IgD-negative memory B cell (primary cell): ENCODE measurements at regions not wholly inside any gene's neighbourhood (a gene's known extent, or its start where the extent isn't known, plus 50 kb on each side); places are given as distances from the start of the nearest gene placed in this dataset.

ENCODE experiments used
- H3K27ac Mint-ChIP-seq, 3 donors: one replicate each; pipeline ENCODE4 v1.8.0; 2020 to 2022; ENCODE audit warnings: mild to moderate bottlenecking in 3 of 3, mixed read lengths in 3 of 3, moderate library complexity in 1 of 3
- H3K27me3 Mint-ChIP-seq: one replicate; pipeline ENCODE4 v1.8.0; 2021; ENCODE audit warnings: mixed read lengths
- H3K36me3 Mint-ChIP-seq: one replicate; pipeline ENCODE4 v1.8.0; 2020; ENCODE audit warnings: mild to moderate bottlenecking, mixed read lengths
- H3K4me1 Mint-ChIP-seq, 3 donors: one replicate each; pipeline ENCODE4 v1.8.0; 2020 to 2022; ENCODE audit warnings: mixed read lengths in 3 of 3, mild to moderate bottlenecking in 1 of 3
- H3K4me3 Mint-ChIP-seq, 4 donors: one replicate each; pipeline ENCODE4 v1.8.0; 2020 to 2022; ENCODE audit warnings: mild to moderate bottlenecking in 4 of 4, mixed read lengths in 4 of 4, moderate library complexity in 3 of 4
- H3K9me3 Mint-ChIP-seq, 3 donors: one replicate each; pipeline ENCODE4 v1.8.0; 2020 to 2021; ENCODE audit warnings: mixed read lengths in 3 of 3, mild to moderate bottlenecking in 1 of 3

DNA sequence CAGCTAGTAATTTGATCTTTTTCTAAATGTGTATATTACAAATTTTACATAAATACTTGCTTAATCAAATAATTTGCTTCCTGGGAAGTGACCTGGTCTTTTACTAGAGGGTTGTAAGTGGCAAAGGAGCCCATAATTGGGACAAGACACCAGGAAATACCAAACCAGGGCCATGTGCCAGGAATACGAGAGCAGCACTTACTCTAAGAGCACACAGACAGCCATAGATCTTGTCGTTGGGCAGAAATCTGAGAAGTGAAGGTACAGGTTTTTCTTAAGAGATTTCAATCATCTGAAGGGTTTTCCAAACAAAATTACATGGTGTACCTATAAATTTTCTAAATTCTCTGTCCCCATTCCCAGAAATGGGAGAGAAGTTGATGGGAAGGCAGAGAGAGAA lies 179.3 kb downstream of the HINT1 start:
- Mint-ChIP-seq H3K36me3 (no peaks in the 10 kb centered on the region), H3K9me3 (peaks cover 0 to 2% (median 1%) of the 10 kb centered on the region in 3 donors), H3K4me3 (no peak overlapping the region), H3K4me1 (no peaks in the 10 kb centered on the region), H3K27me3 (no peaks in the 10 kb centered on the region), H3K27ac (no peak overlapping the region)

DNA sequence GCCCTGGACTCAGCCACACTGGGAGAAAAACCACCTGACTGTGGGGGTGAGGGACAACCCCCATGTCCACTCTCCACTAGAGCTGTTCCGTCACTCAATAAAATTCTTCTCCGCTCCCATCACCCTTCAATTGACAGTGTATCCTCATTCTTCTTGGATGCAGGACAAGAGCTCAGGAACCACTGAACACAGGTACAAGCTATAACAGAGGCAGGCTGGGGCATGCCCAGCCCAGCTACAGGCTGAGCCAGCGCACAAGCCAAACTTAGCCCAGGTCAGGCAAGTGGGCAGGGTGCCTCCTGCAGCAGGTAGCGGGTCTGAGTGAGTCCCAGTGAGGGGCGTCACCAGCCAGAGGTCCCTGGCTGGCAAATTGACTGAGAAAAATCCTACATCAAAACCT lies 183.4 kb downstream of the HINT1 start:
- no peaks in the 10 kb centered on the region for H3K4me1 Mint-ChIP-seq
- no peak overlapping the region for H3K27ac Mint-ChIP-seq

DNA sequence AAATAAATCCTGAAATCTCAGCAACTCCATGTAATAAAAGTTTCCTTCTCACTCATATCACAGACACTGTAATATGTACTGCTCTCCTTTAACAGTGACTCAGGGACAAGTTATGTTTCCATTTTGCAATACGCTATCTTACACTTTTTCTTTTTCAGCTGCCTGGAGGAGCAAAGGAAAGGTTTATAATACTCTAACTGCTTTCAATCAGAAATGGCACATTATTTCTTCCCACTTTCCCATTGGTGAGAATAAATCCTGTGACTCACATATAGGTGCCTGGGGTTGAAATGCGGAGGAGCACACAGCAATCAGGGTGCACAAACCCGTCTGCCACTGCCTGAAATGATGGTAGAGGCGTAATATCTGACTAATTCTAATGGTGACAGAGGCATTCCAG lies 186.6 kb downstream of the HINT1 start:
- Mint-ChIP-seq H3K9me3 (peaks cover 0 to 2% (median 1%) of the 10 kb centered on the region in 3 donors), H3K4me1 (no peaks in the 10 kb centered on the region), H3K4me3 (no peak overlapping the region), H3K27me3 (peaks cover 3% of the 10 kb centered on the region), H3K27ac (no peak overlapping the region), H3K36me3 (no peaks in the 10 kb centered on the region)

More for the DNA sequence above, 183.4 kb downstream of the HINT1 start:
- no peak overlapping the region for H3K4me3 Mint-ChIP-seq
- H3K36me3 Mint-ChIP-seq = no peaks in the 10 kb centered on the region
- H3K27me3 Mint-ChIP-seq = peaks cover 2% of the 10 kb centered on the region
- peaks cover 0 to 2% (median 1%) of the 10 kb centered on the region in 3 donors for H3K9me3 Mint-ChIP-seq

DNA sequence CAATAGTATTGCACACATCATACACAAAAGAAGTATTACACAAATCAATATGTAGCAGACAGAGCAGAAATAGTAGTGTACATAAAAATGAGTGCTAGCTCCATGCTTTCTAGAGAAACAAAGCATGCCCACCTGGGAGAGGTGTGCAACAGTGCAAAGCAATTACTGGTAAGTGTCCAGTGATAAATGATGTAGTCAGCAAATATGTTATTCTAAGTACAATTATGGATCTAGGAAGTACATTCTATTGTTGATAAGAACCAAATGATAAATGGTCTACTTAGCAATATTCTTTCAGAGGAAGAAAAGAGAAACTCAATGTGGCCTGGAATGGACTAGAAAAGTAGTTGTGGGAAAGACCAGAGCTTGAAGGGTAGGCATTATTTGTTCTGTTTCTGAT lies 188.6 kb downstream of the HINT1 start:
- H3K27ac Mint-ChIP-seq = no peak overlapping the region
- H3K4me1 Mint-ChIP-seq = no peaks in the 10 kb centered on the region
- peaks cover 0 to 2% (median 0%) of the 10 kb centered on the region in 3 donors for H3K9me3 Mint-ChIP-seq
- no peaks in the 10 kb centered on the region for H3K36me3 Mint-ChIP-seq
- H3K4me3 Mint-ChIP-seq = no peak overlapping the region
- peaks cover 3% of the 10 kb centered on the region for H3K27me3 Mint-ChIP-seq

DNA sequence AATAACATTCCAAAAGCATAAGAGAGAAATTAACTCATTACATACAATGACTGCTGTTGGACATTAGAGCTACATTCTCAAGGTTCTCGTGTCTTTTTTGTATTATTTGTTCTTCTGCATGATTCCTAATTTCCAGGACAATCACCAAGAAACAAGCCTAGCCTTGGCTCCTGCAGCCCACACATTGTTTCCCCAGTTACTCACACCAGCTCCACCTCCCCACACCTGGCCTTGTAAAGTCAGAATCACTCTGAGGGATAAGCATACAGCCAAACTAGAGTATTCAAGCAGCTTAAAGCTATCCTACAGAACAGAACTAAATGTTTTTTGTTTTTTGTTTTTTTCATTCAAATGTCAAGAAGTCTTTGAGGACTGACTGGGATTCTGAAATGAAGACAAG lies 189.2 kb downstream of the HINT1 start:
- Mint-ChIP-seq H3K9me3 (peaks cover 0 to 5% (median 0%) of the 10 kb centered on the region in 3 donors), H3K4me3 (no peak overlapping the region), H3K4me1 (no peaks in the 10 kb centered on the region), H3K36me3 (no peaks in the 10 kb centered on the region), H3K27ac (no peak overlapping the region), H3K27me3 (peaks cover 3% of the 10 kb centered on the region)

DNA sequence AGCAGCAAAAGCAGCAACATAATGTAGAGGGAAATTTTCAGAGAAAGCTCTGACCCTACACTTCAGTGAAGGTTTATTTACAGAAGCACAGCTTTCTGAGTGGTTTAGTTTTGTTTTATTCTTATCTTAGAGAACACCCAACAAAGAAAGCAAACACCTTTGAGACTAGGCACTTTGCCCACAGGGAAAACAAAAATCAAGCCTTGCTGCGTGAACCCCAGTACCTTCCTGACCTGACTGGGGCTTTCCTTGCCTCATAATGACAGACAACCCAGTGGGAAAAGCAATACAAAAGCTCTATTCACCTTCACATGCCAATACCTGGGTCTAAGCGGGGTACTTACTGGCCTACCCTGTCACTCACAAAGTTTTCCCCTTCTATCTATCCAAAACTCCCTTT lies 189.8 kb downstream of the HINT1 start:
- Mint-ChIP-seq H3K27ac (no peak overlapping the region), H3K4me1 (no peaks in the 10 kb centered on the region), H3K4me3 (no peak overlapping the region), H3K27me3 (peaks cover 3% of the 10 kb centered on the region), H3K9me3 (peaks cover 0 to 5% (median 0%) of the 10 kb centered on the region in 3 donors), H3K36me3 (no peaks in the 10 kb centered on the region)

DNA sequence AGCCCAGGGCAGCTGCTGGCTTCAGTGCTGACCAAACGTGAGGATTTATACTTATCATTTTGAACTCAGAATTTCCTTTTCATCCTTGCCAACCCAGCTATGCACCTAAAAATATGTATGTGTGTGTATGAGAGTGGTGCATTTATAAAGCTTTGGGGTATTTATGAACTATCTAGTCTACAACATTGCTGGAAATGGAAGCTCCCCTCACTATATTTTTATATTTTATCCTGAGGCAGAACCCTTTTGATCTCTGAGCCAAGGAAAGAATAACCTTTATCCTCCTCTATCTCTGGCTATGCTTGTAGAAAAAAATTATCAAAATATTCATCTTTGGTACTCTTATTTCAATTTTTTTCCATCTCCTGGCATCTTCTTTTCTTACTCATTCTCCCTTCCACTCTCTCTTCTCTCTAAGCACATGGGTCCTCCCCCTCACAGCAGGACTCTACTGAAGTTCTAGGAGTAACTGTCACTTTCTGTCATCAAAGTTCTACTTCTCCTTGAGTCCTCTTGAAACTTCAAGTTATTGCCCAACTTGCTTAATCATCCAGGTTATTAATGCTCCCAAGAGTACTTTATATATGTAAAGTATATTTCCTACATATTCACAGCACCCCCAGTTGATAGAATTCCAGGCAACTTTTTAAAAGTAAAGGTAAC lies 190.9 kb downstream of the HINT1 start:
- H3K9me3 Mint-ChIP-seq = peaks cover 0 to 5% (median 0%) of the 10 kb centered on the region in 3 donors
- no peaks in the 10 kb centered on the region for H3K4me1 Mint-ChIP-seq

DNA sequence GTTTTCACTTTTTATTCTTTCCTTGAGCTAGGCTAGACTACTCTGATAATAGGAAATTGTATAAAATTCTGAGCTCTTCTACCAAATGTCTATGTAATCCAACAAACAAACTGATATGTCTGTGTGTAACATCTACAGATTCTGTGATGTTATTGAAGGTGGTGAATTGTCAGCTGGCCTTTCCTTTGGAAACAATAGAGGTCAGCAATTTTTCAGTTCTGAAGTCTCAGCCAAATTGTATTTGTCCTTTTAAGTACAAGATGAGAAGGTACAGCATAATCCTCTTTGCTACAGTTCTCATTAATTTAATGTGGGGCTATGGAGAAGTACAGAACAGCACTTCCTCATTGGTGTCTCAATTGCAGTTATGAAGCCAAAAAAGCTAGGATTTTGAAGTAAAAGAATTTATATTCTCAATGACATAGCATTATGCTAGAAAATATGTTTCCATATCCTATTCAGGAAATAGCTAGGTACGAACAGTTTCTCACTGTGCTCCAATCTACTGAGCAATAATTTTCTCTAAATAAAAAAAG lies 198.0 kb downstream of the HINT1 start:
- Mint-ChIP-seq H3K27ac (no peak overlapping the region), H3K27me3 (peaks cover 1% of the 10 kb centered on the region), H3K36me3 (peaks cover 1% of the 10 kb centered on the region), H3K4me3 (no peak overlapping the region), H3K9me3 (peaks cover under 1 to 11% (median 2%) of the 10 kb centered on the region in 3 donors), H3K4me1 (peaks cover 0 to 2% (median 0%) of the 10 kb centered on the region in 3 donors)

More for the DNA sequence above, 190.9 kb downstream of the HINT1 start:
- Mint-ChIP-seq H3K36me3 (no peaks in the 10 kb centered on the region), H3K27me3 (peaks cover 3% of the 10 kb centered on the region), H3K27ac (no peak overlapping the region), H3K4me3 (no peak overlapping the region)

DNA sequence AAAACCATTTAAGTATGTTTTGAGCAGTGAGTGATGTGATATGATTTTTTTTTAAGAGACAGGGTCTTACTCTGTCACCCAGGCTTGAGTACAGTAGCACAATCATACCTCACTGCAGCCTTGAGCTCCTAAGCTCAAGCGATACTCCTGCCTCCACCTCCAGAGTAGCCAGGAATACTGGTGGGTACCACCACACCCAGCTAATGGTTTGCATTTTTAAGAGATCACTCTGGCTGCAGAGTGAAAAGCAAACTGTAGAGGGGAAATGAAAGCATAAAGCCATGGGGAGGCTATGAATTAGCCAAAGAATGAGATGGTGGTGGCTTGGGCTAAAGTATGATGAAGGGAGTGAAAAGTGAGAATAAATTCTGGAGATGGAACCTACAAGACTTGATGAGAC lies 199.1 kb downstream of the HINT1 start:
- H3K36me3 Mint-ChIP-seq = peaks cover 1% of the 10 kb centered on the region

DNA sequence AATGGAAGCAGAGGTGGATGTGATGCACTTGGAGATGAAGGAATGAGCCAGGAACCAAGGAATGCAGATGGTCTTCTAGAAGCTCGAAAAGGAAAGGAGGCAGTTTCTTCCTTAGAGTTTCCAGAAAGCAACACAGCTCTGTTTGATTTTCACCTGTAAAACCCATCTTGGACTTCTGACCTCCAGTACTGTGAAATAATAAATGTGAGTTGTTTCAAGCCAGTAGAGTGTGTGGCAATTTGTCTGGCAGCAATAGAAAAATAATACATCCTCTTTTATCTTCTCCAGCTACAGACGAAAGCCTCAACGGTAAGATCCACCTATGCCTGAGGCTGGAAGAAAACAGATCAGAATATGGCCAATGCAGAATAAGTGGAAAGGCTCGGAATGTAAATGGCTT lies 199.7 kb downstream of the HINT1 start:
- Mint-ChIP-seq H3K4me1 (peaks cover 0 to 2% (median 0%) of the 10 kb centered on the region in 3 donors), H3K36me3 (peaks cover 1% of the 10 kb centered on the region), H3K9me3 (peaks cover 2 to 6% (median 2%) of the 10 kb centered on the region in 3 donors), H3K27ac (no peak overlapping the region), H3K27me3 (peaks cover 2% of the 10 kb centered on the region), H3K4me3 (no peak overlapping the region)

More for the DNA sequence above, 199.1 kb downstream of the HINT1 start:
- peaks cover 0 to 2% (median 0%) of the 10 kb centered on the region in 3 donors for H3K4me1 Mint-ChIP-seq
- no peak overlapping the region for H3K4me3 Mint-ChIP-seq
- peaks cover 2% of the 10 kb centered on the region for H3K27me3 Mint-ChIP-seq
- H3K9me3 Mint-ChIP-seq = peaks cover 2 to 6% (median 2%) of the 10 kb centered on the region in 3 donors
- no peak overlapping the region for H3K27ac Mint-ChIP-seq

DNA sequence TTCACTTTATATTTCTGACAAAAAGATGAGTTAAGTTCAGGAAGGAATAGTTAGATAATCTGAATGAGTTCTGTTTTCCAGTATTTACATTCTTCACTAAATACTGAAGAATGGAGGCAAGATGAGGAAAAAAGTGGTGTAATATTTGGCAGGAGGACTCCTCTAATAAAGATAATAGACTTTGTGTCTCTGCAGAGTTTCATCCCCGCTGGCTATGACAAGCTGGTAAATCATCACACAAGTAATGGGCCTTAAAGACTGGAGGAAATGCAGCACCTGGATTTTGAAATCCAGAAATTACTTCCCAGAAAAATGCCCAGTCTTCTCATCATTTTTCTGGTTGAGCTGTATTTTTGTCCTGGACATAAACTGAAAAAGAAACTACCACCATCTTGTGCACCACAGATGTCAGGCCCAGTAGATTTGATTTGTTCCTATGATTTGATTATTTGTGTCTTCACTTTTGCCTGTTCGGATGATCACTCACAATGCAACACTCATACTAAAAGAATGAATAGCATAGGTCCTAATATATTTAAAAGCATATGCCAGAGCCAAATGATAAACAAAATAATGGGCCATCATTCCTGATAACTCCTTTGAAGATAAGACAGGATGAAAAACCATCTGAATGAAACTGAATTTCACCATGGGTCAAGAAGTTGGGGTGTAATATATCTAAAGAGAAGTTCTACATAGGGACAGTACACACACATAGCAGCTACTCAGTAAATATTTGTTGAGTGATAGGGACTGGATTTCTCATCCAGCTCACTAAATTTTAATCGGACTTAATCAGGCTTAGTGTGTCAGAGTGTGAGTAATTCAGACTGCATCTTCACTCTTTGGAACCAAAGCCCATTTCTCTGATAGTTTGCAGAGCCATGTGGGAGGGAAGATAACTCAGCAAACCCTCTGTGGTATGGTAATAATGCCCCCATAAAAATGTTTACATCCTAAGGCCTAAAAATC lies 200.5 kb downstream of the HINT1 start:
- no peak overlapping the region for H3K27ac Mint-ChIP-seq
- H3K36me3 Mint-ChIP-seq = peaks cover 1% of the 10 kb centered on the region
- peaks cover 2% of the 10 kb centered on the region for H3K27me3 Mint-ChIP-seq
- peaks cover 2 to 6% (median 2%) of the 10 kb centered on the region in 3 donors for H3K9me3 Mint-ChIP-seq
- peaks cover 0 to 2% (median 0%) of the 10 kb centered on the region in 3 donors for H3K4me1 Mint-ChIP-seq
- no peak overlapping the region for H3K4me3 Mint-ChIP-seq

DNA sequence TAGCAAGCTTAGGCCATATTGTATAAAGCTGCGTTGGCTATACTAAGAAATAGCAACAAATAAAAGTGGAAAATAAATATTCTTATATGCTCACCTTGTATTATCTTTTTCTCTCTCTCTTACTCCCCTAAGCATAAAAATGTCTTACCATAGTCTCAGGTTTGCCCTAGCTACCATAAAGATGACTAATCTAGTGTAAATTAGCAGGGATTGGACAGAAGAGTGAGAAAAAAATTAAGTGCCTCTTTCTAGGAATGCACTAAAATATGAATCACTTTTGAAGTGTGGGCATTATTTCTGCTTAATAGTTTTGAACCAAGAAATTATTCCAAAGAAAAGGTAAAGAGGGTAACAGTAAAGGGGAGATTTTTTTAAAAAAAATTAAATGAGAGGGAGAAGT lies 201.3 kb downstream of the HINT1 start:
- peaks cover 2 to 6% (median 3%) of the 10 kb centered on the region in 3 donors for H3K9me3 Mint-ChIP-seq
- H3K4me3 Mint-ChIP-seq = no peak overlapping the region
- H3K36me3 Mint-ChIP-seq = peaks cover 1% of the 10 kb centered on the region
- H3K27ac Mint-ChIP-seq = no peak overlapping the region
- H3K4me1 Mint-ChIP-seq = peaks cover 0 to 2% (median 0%) of the 10 kb centered on the region in 3 donors
- peaks cover 2% of the 10 kb centered on the region for H3K27me3 Mint-ChIP-seq

DNA sequence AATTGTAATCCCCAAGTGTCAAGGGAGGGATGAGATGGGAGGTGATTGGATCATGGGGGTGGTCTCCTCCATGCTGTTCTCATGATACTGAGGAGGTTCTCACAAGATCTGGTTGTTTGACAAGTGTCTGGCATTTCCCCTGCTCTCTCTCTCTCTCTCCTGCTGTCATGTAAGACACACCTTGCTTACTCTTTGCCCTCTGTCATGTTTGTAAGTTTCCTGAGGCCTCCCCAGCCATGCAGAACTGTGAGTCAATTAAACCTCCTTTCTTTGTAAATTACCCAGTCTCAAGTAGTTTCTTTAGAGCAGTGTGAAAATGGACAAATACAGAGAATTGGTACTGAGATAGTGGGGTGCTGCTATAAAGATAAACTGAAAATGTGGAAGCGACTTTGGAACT lies 207.9 kb downstream of the HINT1 start:
- Mint-ChIP-seq H3K4me1 (no peaks in the 10 kb centered on the region), H3K4me3 (no peak overlapping the region), H3K27me3 (peaks cover 1% of the 10 kb centered on the region), H3K36me3 (no peaks in the 10 kb centered on the region), H3K9me3 (peaks cover 3 to 8% (median 5%) of the 10 kb centered on the region in 3 donors), H3K27ac (no peak overlapping the region)

DNA sequence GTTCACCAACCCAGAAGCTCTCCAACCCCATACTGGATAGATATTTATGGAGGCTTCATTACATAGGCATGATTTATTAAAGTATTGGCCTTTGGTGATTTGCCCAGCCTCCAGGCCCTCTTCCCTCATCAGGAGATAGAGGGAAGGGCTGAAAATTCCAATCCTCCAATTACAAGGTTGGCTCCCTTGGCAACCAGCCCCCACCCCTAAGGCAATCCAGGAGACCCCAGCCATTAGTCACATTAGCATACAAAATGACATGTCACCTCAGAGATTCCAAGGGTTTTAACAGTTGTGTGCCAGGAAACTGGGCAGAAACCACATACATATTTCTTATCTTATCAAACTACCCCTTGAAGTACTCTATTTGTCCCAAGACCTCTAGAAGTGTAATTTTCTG lies 210.0 kb downstream of the HINT1 start:
- Mint-ChIP-seq H3K4me1 (no peaks in the 10 kb centered on the region), H3K36me3 (no peaks in the 10 kb centered on the region), H3K4me3 (no peak overlapping the region), H3K27me3 (no peaks in the 10 kb centered on the region), H3K27ac (no peak overlapping the region), H3K9me3 (peaks cover 2 to 6% (median 4%) of the 10 kb centered on the region in 3 donors)

DNA sequence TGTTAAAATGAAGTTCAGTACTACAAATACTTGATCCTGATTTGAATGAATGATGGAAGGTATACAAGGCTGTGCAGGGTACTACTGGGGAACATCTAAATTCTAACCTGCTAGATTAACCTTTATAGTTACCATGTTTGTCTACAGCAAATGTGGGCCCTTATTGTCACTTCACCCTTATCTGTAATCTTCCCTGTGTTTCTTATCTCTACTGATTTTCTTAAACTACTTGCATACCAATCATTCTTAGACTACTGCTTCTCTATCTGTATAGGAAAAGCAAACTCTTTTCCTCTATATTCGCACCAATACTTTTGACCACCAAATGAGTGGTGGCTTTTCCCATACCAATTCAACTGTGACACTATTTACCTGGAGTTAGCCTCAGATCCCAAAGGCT lies 210.7 kb downstream of the HINT1 start:
- Mint-ChIP-seq H3K36me3 (no peaks in the 10 kb centered on the region), H3K9me3 (peaks cover under 1 to 6% (median 4%) of the 10 kb centered on the region in 3 donors), H3K4me3 (no peak overlapping the region), H3K4me1 (no peaks in the 10 kb centered on the region), H3K27ac (no peak overlapping the region), H3K27me3 (no peaks in the 10 kb centered on the region)
